ENCODE measurements at regions not wholly inside any gene's neighbourhood (a gene's known extent, or its start where the extent isn't known, plus 50 kb on each side); places are given as distances from the start of the nearest gene placed in this dataset.

GRCh38 chr14:40271480-40271879 lies 839.2 kb upstream of the FBXO33 start:
- TF ChIP-seq CTCF (IDR thresholded peaks at IDR 0.05) (no peak), POLR2A (IDR thresholded peaks at IDR 0.05) (no peak)
